Medulla oblongata (tissue), 1 donor: ENCODE measurements at regions not wholly inside any gene's neighbourhood (a gene's known extent, or its start where the extent isn't known, plus 50 kb on each side); places are given as distances from the start of the nearest gene placed in this dataset.

Experiments
- DNase-seq: peaks from one replicate; pipeline ENCODE4 v3.0.0-alpha.2; 2015; ENCODE audit errors: extremely low spot score

DNA sequence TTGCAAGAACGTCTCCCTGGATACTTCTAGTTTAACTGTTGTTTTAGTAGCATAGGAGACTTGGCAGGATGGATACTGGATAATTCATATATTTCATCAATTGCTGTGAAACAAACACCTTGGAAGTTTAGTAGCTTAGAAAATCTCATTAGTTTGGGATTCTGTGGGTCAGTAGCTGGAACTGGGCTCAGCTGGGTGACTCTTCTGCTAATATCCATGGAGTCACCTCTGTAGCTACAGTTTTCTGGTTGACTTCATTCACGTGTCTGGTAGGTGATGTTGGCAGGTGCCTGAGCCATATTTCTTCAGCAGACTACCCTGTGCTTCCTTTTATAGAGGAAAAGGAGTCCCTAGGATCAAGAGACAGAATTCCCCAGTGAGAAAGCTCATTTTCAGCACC is 208.9 kb upstream of the PFKP start:
- DNase-seq: no peak

DNA sequence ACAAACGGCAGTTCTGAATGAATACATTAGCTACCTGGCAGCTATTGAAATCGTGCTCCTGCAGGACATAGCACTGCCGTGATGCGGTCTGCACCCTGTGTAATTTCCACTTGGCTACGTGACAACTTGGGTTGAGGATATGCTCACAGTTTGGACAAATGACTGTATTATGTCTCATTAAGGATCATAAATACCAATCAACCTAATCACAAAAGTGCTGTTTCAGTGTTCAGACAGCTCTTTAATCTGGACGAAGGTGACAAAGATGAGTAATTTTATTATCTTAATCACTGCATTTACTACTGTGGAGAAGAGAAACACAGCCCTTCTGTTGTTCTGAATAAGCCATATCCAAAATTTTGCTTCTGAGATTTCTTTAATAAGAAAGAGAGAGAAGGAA is 210.8 kb upstream of the PFKP start:
- DNase-seq: no peak

DNA sequence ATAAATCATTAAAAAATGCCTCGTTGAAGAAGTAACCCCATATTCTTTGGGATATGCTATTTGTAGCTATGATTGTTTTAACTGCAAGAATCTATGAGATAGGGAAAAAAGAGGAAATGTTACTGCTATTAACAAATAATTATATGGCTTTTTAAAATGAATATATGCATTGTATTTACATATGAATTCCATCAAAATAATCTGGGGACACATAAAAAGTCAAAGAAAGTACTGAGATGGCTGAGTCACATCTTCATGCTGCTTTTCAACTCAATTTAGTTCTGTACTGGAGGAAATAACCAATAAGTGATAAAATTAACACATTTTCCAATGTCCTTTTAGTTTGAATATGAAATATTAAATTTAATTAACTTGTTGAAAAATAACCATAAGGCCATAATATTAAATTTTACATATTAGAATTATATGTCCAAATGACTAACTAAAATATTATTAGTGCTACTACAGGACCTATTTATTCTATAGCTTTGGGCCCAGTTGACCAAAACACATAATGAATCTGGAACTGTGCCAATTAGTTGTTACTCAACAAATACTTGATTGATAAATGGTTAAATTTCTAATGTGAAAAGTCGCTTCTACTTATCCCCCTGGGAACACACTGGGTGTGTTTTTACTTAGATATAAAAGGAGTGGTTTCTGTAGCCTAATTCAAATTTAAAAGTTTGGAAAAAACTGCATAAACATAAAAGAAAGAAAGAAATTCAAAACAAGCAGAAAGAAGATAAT is 214.6 kb upstream of the PFKP start:
- no peak for DNase-seq

DNA sequence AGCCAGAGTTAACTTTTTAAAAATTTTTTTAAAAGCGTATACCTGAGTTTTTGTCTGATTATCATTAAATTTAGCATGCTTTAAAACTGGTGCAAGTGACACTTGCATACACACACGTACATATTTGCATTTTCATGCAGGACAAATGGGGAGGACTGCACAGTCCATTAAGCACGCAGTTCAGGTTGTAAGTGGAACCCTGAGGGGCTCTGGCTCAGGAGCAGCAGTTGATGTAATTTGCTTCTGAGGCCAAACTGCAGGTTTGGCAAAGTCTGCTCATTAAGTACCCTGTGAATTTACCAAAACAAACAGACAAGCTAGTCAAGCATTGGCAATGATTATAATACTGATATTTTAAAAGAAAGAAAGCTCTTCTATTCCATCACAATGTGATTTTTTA is 215.8 kb upstream of the PFKP start:
- DNase-seq: no peak

DNA sequence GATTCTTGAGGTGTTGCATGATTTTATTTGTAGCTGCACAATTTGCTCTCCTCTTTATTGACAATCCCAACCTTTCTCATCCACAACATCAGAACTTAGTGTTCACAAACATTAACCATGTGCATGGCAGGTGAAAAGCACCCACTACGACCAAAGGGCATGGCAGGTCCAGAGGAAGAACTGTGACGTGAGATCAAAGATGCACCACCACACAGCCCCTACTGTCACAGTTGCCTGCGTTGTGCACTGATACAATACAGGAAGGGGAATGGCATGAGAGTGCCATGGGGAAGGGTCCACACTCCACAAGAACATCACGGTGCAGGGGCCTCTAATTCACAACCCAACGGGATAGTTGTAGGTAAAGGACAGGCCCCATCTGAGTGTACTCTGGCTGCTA is 217.1 kb upstream of the PFKP start:
- DNase-seq: no peak

DNA sequence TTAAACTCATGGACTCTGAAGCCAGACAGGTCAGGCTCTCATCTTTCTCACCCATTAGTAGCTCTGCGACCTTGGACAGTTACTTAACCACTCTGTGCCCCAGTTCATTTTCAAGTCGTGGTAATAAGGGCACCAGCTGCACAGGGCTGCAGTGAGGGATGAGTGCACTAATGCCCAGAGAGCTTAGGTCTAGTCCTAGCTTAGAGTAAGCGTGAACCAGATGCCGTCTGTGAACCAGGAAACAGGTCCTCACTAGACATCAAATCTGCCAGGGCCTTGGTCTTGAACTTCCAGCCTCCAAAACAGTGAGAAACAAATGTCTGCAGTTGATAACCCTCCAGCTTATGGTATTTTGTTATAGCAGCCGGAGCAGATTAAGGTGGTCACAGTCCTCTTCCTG is 222.4 kb upstream of the PFKP start:
- DNase-seq: no peak

DNA sequence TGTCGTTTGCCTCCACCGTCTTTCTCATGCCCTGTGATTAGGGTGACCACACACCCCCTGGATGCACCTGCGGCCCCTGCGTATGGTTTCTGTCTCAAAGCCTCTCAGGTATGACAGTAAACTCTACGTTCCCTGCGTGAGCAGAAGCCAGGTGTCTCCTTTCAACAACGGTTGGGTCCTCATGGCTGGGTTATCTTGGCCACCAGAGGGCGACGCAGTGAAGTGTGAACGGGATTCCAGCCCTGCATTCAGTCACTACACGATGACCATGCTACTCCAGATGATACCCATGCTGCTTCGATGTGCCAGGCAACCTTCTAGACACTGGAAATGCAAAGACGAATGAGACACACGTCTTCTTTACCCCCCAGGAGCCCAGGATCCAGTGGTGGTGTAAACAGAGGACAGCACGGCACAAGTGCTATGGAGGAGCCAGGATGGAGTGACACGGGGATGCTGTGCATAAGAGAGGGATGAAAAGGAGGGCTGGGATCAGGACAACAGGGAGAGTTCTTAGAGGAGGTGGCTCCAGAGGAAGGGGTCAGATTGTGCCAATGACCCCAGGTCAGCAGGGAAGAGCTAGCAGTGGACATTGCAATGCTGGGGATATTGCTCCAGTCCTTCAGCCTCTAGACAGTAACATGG is 228.1 kb upstream of the PFKP start:
- DNase-seq: peak; percentile 46

DNA sequence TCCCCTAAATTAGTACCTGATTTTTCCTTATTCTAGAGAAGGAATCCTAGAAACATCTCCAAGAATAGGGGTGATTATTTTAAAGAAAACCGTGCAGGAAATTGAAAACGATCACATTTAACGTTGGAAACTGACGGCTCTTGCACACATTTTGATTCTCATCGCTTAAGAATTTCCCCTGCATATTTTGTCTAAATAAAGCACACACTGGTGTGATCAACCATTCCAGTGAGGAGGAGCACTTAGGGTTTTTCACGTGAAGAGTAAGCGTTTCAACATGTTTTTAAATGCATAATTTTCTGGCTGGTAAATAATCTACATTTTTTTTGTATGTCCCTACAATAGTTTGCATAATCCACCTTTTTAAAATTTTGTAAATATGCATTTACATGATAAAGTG is 229.7 kb upstream of the PFKP start:
- no peak for DNase-seq

DNA sequence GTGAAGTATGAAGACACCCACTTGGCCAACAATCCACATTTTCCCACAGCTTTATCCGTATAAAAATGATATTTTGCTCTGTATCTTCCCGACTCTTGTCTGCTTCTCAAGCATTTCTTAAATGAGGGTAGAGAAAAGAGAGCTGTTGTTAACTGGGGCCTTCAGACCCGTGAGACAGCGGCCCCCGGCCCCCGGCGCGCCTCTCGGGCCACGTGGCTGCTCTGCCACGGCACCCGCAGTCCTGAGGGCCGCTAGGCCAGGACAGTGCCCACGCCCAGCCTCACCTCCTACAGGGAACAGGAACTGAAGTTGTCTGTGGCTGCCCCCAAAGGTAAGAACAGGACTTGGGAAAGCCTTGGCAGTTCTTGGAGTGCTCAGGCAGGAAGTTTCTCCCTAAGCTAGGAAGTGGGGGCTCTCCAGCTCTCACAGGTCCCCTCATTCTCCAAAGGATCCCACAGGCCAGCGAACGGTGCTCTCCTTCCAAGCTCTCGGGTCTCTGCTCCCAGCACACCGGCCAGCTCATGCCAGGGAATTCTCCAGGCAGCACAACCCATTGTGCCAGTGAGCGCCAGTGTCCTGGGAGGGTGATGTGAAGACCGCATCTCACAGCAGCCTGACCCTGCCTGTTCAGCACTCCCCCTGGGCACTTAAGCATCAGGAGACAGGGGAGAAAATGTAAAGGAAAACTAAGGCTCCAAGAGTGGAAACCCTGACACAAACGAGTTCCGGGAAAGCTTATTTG is 230.3 kb upstream of the PFKP start:
- no peak for DNase-seq

DNA sequence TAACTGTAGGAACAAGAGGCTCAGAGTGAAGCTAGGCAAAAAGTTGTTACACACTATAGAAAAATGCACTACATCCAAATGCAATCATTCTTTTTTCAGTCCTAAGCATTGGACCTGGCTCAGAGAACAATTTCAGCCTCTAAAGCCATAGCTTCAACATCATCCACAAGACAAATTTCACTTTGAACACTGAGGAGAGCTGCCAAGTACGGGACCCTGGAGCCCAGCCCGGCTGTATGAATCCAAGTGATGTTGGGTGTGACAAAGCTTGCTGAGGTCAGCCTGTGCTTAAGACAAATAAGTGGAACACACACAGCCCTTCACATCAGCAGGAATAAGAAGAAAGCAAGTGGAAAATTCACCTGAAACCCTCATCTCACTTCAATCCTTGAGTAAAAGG is 233.1 kb upstream of the PFKP start:
- peak; percentile 11 for DNase-seq

DNA sequence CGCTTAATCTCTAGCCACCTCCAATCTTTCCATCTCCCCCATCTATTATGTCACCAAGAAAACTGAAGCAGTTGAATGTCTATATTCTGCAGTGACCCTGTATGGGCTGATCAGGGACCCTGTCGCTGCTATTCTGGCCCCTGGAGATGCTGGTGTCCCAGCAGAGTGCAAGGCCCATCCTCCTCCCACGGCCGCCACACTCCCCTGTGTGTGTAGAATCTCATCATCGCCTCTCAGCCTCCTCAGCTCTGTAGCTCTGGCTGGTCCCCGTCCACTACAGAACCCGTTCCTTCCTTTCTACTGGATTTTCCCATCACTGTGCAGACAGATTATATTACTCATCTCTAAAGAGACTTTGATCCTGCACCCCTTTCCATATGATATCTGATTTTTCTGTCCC is 235.8 kb upstream of the PFKP start:
- DNase-seq: no peak

DNA sequence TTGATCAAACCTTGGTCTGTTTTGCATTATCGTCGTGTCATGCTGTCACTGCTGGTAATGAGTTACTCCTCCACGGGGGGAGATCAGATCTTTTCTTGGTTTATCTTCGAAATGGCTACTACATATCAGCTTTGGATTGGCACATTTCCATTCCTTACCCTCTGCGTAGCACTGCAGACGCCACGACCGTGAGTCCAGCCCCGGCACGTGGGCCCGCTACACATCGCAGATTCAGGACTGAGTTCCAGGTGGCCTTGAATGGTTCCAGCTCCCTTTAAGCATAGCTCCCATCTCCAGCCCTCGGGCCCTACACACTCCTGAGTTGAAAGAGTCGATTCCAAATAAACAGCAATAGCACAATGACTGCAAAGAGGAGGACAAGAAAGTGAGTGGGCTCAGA is 238.6 kb upstream of the PFKP start:
- DNase-seq: no peak

DNA sequence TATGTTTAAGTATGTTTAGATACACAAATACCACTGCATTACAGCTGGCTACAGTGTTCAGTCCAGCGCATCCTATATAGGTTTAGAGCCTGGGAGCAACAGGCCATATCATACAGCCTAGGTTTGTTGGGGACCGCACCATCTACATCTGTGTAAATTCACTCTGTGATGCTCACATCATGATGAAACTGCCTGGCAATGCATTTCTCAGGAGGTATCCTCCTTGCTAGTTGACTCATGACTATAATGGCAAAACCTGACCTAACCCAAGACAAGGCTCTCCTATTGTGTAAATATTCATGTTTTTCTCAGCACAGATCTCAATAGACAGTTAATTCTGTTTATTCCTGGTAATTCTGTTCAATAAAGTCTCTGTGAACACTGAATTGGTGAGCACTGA is 240.7 kb upstream of the PFKP start:
- no peak for DNase-seq

DNA sequence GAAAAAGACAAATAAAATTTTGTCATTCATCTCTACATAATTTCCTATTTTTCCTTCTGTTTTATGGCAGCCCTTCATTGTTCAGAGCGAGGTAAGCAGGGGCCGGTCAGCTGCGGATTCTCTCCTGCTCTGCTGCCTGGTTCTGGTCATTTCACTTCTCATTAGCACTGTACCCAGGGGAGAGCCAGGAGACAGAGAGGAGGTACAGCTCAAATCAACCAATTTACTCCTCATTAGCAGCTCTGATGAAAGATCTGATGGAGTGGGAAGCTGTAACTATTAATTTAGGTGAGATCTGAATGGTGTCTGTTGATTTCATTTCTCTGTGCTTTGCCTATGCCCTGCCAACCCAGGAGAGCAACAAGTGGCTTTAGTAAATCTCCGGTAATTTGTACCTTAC is 241.5 kb upstream of the PFKP start:
- no peak for DNase-seq

DNA sequence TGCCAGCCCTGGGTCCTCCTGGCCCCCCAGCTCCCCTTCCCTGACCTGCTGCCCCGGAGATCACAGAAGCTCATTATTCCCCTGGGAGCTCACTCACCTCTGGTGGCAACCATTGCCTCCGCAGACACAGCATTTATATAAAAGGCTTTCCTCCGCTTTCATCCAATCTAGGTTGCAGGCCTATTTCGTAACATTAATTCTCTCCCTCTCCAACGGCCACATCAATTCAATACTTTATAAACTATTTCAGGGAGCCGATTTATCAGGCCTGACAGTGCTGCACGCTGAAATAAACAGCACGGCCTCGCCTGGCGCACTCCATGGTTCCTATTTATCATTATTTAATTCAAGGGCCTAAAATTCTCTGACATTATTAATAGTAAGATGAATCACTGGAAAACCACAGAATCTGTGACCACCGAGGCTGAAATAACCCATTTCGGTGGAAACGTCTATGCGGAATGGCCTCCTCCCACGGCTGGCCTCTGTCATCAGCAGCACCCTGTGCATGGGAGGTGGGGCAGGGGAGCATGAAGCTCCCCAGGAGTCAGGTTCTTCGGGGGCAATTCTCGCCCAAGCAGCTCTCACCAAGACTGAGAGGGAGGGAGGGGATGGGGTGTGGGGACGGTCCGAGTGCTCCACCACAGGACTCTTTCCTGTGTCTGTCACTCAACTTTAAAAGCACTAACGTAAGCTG is 249.3 kb upstream of the PFKP start:
- DNase-seq: no peak

DNA sequence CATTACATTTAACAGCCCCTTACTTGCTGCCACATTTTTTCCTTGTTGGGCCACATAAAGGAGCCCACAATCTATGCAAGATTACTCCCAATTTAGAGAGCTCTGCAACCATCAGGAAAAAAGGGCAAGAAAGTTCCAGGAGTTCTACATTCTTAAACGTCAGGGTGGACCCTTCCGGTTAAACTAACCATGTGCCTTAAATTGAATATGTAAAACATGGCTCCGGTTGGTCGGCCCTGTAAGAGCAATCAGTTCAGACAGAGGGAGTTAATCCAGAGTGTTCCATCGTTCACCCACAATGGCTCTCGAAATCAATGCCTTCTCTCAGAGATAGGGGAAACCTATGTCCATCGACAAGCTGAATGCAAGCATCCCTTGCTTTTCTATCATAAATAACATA is 253.7 kb upstream of the PFKP start:
- DNase-seq: no peak

DNA sequence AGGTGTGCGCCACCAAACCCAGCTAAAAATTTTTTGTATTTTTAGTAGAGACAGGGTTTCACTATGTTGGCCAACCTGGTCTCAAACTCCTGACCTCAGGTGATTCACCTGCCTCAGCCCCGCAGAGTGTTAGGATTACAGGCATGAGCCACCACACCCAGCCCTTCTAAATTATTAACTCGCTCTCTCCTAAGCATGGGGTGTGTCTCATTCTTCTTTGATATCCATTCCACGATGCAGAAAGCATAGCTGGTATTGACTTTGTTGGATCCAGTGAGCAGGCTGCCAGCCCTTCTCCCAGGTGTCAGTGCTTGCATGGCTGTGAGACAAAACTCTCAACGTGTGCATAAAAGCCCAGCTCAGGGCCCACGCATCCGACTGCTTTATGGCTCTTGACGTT is 254.1 kb upstream of the PFKP start:
- no peak for DNase-seq

DNA sequence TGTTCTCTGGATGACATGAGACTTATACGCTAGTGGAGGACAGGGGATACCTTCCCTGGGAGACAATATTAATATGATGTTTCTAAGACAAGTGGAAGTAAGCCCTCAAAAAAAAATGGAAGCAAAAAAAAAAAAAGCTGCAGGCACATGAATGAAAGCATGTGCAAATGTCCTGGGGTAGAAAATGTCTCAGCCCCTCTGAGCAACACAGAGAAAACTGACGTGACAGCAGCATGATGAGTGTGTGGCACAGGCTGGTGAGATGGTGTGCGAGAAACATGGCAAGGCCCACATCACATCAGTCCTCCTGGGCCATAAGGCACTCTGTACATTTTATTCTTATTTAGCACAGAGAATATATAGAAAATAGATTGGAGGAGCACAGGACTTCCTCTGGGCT is 254.7 kb upstream of the PFKP start:
- no peak for DNase-seq

DNA sequence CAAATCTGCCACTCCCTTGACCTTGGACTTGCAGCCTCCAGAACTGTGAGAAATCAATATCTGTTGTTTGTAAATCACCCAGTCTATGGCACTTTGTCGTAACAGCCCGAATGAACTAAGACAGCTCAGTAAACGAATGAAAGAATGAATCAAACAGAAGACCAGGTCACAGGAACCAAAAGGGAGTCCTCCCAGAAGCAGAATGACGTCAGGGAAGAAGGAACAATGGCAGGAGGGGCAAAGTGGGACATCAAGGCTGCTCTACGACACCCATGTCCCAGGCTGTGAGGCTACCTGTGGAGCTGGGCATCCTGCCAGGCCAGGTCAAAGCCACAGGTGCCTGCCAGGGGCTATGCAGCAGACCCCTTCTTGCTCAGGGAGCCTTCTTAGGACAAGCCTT is 267.2 kb upstream of the PFKP start:
- DNase-seq: no peak

DNA sequence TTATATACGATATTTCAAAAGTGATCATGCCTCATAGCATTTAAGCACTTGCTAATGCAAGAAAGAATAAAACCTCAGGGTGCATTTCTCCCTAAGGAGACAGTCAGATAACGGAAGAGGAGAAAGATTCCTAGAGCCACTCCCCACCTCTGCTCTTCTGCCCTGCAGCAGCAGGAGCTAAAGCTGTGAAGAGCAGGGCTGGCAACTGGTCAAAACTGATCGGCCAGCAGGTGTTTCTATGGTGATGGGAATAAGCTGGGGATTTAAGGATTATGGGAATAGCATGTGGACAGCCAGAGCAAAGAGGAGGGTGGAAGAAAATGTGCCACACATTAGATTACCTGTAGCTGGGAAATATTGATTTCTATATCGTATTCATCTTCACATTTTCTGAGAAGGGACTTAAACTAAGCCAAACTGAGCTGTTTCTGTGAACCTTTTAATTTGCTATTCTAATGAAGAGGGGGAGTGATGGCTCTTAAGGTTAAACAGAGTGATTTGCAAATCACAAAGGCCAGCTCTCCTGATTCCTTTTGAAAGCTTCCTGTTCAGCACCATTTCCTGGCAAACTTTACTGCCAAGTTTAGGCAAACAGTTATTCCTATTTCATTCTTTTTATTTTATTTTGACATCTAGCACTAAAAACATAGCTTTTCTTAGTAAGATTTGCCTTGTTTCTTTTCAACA is 268.9 kb upstream of the PFKP start:
- DNase-seq: no peak

DNA sequence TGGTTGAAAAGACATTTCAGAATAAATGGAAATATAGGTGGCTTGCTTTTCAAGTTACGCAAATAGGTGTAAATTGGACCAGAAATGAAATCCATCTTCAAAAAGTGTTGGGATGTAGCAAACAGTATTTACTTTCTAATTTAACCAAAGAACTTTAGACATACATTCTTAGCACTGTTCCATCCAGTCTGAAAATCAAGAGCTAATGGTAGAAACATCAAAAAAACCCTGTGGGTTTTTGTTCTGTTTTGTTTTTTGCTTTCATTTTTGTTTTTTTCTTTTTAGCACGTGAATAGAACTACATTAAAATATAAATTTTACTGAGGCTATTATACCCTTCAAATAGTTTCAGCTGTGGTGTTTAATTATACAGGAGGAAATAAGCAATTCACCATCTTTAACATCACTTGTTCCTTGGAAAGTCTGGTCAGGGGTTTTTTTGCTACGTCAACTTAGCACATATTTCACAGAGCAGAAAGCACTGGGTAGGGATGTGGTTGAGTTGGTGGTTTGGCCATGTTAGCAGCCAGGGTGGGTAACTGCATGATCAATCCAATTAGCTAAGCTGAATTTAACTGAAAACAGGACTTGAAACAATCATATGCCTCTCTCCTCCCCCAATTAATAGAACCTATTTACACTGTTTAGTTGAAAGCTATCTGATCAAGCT is 275.4 kb upstream of the PFKP start:
- DNase-seq: no peak
